ENCODE measurements at regions not wholly inside any gene's neighbourhood (a gene's known extent, or its start where the extent isn't known, plus 50 kb on each side); places are given as distances from the start of the nearest gene placed in this dataset.
A peak's percentile ranks its signal among the peaks of the same experiment; 100 is the strongest.

DNA sequence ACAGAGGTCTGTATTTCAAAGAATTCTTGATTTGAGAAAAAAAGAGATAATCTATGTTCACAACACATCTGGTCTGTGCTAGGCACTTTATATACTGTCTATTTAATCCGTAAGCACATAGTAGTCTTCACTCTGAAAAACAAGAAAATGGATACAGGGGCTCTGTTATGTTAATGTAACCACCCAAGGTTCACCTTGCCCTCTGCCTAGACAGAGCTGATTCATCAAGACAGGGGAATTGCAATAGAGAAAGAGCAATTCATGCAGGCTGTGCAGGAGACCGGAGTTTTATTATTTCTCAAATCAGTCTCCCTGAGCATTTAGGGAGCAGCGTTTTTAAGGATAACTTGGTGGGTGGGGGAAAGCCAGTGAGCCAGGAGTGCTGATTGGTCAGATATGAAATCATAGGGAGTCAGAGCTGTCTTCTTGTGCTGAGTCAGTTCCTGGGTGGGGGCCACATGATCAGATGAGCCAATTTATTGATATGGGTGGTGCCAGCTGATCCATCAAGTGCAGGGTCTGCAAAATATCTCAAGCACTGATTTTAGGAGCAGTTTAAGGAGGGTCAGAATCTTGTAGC, 92.9 kb upstream of the TNIP3 start:
- peak overlapping the region; percentile 75 for H3K27ac Mint-ChIP-seq (ENCODE audit: unreplicated experiment)
- no peak for FAIRE-seq

DNA sequence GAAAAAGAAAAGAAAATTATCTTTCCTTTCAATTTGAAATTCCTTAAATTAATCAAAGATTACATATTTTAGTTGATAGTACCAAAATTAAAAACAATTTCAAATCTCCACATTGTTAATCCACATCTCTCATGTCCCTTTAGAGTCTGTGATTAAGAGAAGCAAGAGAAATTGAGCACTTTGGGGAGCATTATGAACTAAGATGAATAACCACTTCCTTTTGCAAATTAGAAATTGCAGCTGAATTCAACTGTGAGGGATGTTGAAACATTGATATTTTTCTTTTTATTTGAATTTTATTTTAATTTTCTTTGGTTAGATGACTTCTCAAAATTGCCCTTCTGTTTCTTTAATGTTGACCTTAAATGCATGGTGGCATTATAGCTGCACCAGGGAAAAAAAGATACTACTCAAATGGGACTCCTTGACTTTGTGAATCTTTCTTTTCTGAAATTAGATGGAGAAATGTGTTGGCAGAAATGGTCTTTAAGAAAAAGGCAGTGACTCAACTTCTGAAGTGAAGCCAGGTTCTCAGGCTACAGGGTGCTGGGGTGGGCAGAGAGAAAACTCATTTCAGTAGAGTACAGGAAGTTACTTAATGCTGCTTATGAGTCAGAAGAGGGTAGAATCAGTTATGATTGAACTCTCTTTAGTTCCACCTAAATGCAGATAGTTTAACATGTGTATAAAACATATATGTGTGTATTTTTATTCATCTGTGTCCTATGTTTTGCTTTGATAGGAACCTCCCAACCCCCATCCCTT, 92.0 kb upstream of the TNIP3 start:
- H3K9ac ChIP-seq (ENCODE audit: low read length) = no peak overlapping the region
- Mint-ChIP-seq H3K9me3 (ENCODE audit: unreplicated experiment) (no peaks in the 10 kb centered on the region), H3K4me3 (ENCODE audit: unreplicated experiment) (no peak overlapping the region), H3K27ac (ENCODE audit: unreplicated experiment) (peak overlapping the region; percentile 75), H3K27me3 (ENCODE audit: low read depth, unreplicated experiment) (no peaks in the 10 kb centered on the region), H3K36me3 (ENCODE audit: low read depth, unreplicated experiment) (no peaks in the 10 kb centered on the region), H3K4me1 (ENCODE audit: low read depth, unreplicated experiment) (peaks cover 14% of the 10 kb centered on the region)
- H3K9me3 ChIP-seq (ENCODE audit: insufficient read depth, low read depth, low read length) = no peaks in the 10 kb centered on the region
- peak overlapping the region; percentile 29 for H3K4me2 ChIP-seq (ENCODE audit: low read length)
- DNase-seq (ENCODE audit: low read depth) (peak; percentile 94), FAIRE-seq (peak; percentile 65)
- H3K36me3 ChIP-seq (ENCODE audit: insufficient read depth, low read length) = no peaks in the 10 kb centered on the region
- H3K79me2 ChIP-seq (ENCODE audit: insufficient read depth, low read length) = no peaks in the 10 kb centered on the region
- H3K4me3 ChIP-seq (ENCODE audit: insufficient read depth, low read depth, low read length) = no peak overlapping the region
- no peak overlapping the region for H2AFZ ChIP-seq (ENCODE audit: low read depth, low read length)
- peak overlapping the region; percentile 56 for H3K27ac ChIP-seq (ENCODE audit: low read depth, low read length)
- peaks cover 12% of the 10 kb centered on the region for H3K4me1 ChIP-seq (ENCODE audit: insufficient read depth, low read length)
- H3K27me3 ChIP-seq (ENCODE audit: insufficient read depth, low read length) = no peaks in the 10 kb centered on the region
- TF ChIP-seq, protein P1, sequence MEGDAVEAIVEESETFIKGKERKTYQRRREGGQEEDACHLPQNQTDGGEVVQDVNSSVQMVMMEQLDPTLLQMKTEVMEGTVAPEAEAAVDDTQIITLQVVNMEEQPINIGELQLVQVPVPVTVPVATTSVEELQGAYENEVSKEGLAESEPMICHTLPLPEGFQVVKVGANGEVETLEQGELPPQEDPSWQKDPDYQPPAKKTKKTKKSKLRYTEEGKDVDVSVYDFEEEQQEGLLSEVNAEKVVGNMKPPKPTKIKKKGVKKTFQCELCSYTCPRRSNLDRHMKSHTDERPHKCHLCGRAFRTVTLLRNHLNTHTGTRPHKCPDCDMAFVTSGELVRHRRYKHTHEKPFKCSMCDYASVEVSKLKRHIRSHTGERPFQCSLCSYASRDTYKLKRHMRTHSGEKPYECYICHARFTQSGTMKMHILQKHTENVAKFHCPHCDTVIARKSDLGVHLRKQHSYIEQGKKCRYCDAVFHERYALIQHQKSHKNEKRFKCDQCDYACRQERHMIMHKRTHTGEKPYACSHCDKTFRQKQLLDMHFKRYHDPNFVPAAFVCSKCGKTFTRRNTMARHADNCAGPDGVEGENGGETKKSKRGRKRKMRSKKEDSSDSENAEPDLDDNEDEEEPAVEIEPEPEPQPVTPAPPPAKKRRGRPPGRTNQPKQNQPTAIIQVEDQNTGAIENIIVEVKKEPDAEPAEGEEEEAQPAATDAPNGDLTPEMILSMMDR (IDR thresholded peaks at IDR 0.05; ENCODE audit: insufficient read depth, low read depth, low read length) = no peak
- no peak for TF ChIP-seq EZH2 (IDR thresholded peaks at IDR 0.05; ENCODE audit: insufficient read depth, low read length)
- H4K20me1 ChIP-seq (ENCODE audit: insufficient read depth, low read length) = no peaks in the 10 kb centered on the region

More for the DNA sequence above, 92.9 kb upstream of the TNIP3 start:
- peaks cover 14% of the 10 kb centered on the region for H3K4me1 Mint-ChIP-seq (ENCODE audit: low read depth, unreplicated experiment)
- no peaks in the 10 kb centered on the region for H3K9me3 Mint-ChIP-seq (ENCODE audit: unreplicated experiment)
- H3K4me3 Mint-ChIP-seq (ENCODE audit: unreplicated experiment) = no peak overlapping the region
- no peaks in the 10 kb centered on the region for H3K79me2 ChIP-seq (ENCODE audit: insufficient read depth, low read length)
- H2AFZ ChIP-seq (ENCODE audit: low read depth, low read length) = no peak overlapping the region
- no peaks in the 10 kb centered on the region for H4K20me1 ChIP-seq (ENCODE audit: insufficient read depth, low read length)
- H3K9me3 ChIP-seq (ENCODE audit: insufficient read depth, low read depth, low read length) = no peaks in the 10 kb centered on the region
- no peak overlapping the region for H3K9ac ChIP-seq (ENCODE audit: low read length)
- H3K27me3 ChIP-seq (ENCODE audit: insufficient read depth, low read length) = no peaks in the 10 kb centered on the region
- H3K4me2 ChIP-seq (ENCODE audit: low read length) = peak overlapping the region; percentile 29
- peaks cover 12% of the 10 kb centered on the region for H3K4me1 ChIP-seq (ENCODE audit: insufficient read depth, low read length)
- peak overlapping the region; percentile 56 for H3K27ac ChIP-seq (ENCODE audit: low read depth, low read length)
- H3K4me3 ChIP-seq (ENCODE audit: insufficient read depth, low read depth, low read length) = no peak overlapping the region
- DNase-seq (ENCODE audit: low read depth) = no peak
- H3K36me3 ChIP-seq (ENCODE audit: insufficient read depth, low read length) = no peaks in the 10 kb centered on the region
- TF ChIP-seq EZH2 (IDR thresholded peaks at IDR 0.05; ENCODE audit: insufficient read depth, low read length) = no peak
- TF ChIP-seq, protein P1 (IDR thresholded peaks at IDR 0.05; ENCODE audit: insufficient read depth, low read depth, low read length) = no peak
- no peaks in the 10 kb centered on the region for H3K27me3 Mint-ChIP-seq (ENCODE audit: low read depth, unreplicated experiment)
- H3K36me3 Mint-ChIP-seq (ENCODE audit: low read depth, unreplicated experiment) = no peaks in the 10 kb centered on the region

DNA sequence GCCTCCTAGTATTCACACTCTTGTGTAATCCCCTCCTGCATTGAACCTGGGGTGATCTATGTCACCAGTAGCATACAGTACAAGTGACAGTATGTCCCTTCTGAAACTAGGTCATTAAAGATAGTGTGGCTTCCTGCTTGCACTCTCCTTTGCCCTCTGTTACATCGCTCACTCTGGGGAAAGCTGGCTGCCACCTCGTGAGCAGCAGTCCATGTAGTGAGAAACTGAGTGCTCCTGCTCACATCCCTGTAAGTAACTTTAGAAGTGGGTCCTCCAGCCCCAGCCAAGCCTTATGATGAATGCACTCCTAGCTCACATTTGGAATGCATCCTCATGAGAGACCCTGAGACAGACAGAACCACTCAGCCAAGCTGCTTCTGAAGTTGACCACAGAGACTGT, 89.8 kb upstream of the TNIP3 start:
- Histone ChIP-seq H3K27me3 (ENCODE audit: insufficient read depth, low read length) (no peaks in the 10 kb centered on the region), H3K27ac (ENCODE audit: low read depth, low read length) (no peak overlapping the region), H3K9ac (ENCODE audit: low read length) (no peak overlapping the region), H3K4me3 (ENCODE audit: insufficient read depth, low read depth, low read length) (no peak overlapping the region), H4K20me1 (ENCODE audit: insufficient read depth, low read length) (no peaks in the 10 kb centered on the region), H3K4me2 (ENCODE audit: low read length) (no peak overlapping the region), H2AFZ (ENCODE audit: low read depth, low read length) (no peak overlapping the region), H3K4me1 (ENCODE audit: insufficient read depth, low read length) (peaks cover 12% of the 10 kb centered on the region), H3K36me3 (ENCODE audit: insufficient read depth, low read length) (no peaks in the 10 kb centered on the region), H3K9me3 (ENCODE audit: insufficient read depth, low read depth, low read length) (no peaks in the 10 kb centered on the region), H3K79me2 (ENCODE audit: insufficient read depth, low read length) (no peaks in the 10 kb centered on the region)
- Mint-ChIP-seq H3K4me1 (ENCODE audit: low read depth, unreplicated experiment) (peaks cover 14% of the 10 kb centered on the region), H3K27me3 (ENCODE audit: low read depth, unreplicated experiment) (peaks cover 2% of the 10 kb centered on the region), H3K36me3 (ENCODE audit: low read depth, unreplicated experiment) (no peaks in the 10 kb centered on the region), H3K4me3 (ENCODE audit: unreplicated experiment) (no peak overlapping the region), H3K9me3 (ENCODE audit: unreplicated experiment) (no peaks in the 10 kb centered on the region), H3K27ac (ENCODE audit: unreplicated experiment) (no peak overlapping the region)
- DNase-seq (ENCODE audit: low read depth) (no peak), FAIRE-seq (no peak)
- TF ChIP-seq EZH2 (IDR thresholded peaks at IDR 0.05; ENCODE audit: insufficient read depth, low read length) = no peak
- TF ChIP-seq, protein P1 (IDR thresholded peaks at IDR 0.05; ENCODE audit: insufficient read depth, low read depth, low read length) = no peak
